CD4-positive, alpha-beta memory T cell (primary cell): ENCODE measurements at regions not wholly inside any gene's neighbourhood (a gene's known extent, or its start where the extent isn't known, plus 50 kb on each side); places are given as distances from the start of the nearest gene placed in this dataset.
A peak's percentile ranks its signal among the peaks of the same experiment; 100 is the strongest.

Experiments
- CTCF ChIA-PET: fragments of 350-600 bp; sonication (Branson Sonifier 250); formaldehyde crosslinking; loops from one replicate; lab custom pipeline; 2021; ENCODE audit warnings: inconsistent platforms; ENCODE audit not compliant: partially characterized antibody; lab: Charles Lee
- POLR2A ChIA-PET: fragments of 350-600 bp; sonication (Branson Sonifier 250); formaldehyde crosslinking; loops from one replicate; lab custom pipeline; 2021; ENCODE audit not compliant: partially characterized antibody; lab: Charles Lee
- DNase-seq, 5 donors: peaks; one replicate each; pipeline versions ENCODE4 v3.0.0 to v3.0.0-alpha.2; 2020 to 2022; ENCODE audit warnings: mixed read lengths in 1 of 5
- H3K27ac ChIP-seq: one replicate; pipeline ENCODE4 v1.7.0; 2013; ENCODE audit warnings: low read depth, low read length
- H3K27me3 ChIP-seq: 2 replicates; pipeline ENCODE4 v1.7.0; 2013; ENCODE audit warnings: mild to moderate bottlenecking, low read length, moderate library complexity; ENCODE audit not compliant: insufficient read depth
- H3K36me3 ChIP-seq: 2 replicates; pipeline ENCODE4 v1.7.0; 2013; ENCODE audit warnings: mild to moderate bottlenecking, low read length, moderate library complexity; ENCODE audit not compliant: insufficient read depth
- H3K4me1 ChIP-seq: 2 replicates; pipeline ENCODE4 v1.7.0; 2013; ENCODE audit warnings: mild to moderate bottlenecking, low read length, moderate library complexity; ENCODE audit not compliant: insufficient read depth
- H3K4me3 ChIP-seq, 2 donors: one replicate each; pipeline ENCODE4 v1.7.0; 2013; ENCODE audit warnings: low read length in 2 of 2, mild to moderate bottlenecking in 1 of 2
- H3K9me3 ChIP-seq, 2 donors: one replicate each; pipeline ENCODE4 v1.7.0; 2013; ENCODE audit warnings: low read length in 2 of 2, control low read depth in 1 of 2; ENCODE audit not compliant: control insufficient read depth in 1 of 2
- H3K27ac Mint-ChIP-seq, 7 donors: one replicate each; pipeline ENCODE4 v1.8.0; 2020 to 2021; ENCODE audit warnings: mixed read lengths in 7 of 7, mild to moderate bottlenecking in 6 of 7, inconsistent platforms in 3 of 7, moderate library complexity in 3 of 7
- H3K27me3 Mint-ChIP-seq, 2 donors: one replicate each; pipeline ENCODE4 v1.8.0; 2020 to 2021; ENCODE audit warnings: mixed read lengths in 2 of 2
- H3K36me3 Mint-ChIP-seq, 2 donors: one replicate each; pipeline ENCODE4 v1.8.0; 2020 to 2021; ENCODE audit warnings: mixed read lengths in 2 of 2, inconsistent platforms in 1 of 2, mild to moderate bottlenecking in 1 of 2
- H3K4me1 Mint-ChIP-seq, 4 donors: one replicate each; pipeline ENCODE4 v1.8.0; 2020 to 2021; ENCODE audit warnings: mixed read lengths in 4 of 4, mild to moderate bottlenecking in 1 of 4
- H3K4me3 Mint-ChIP-seq, 8 donors: one replicate each; pipeline ENCODE4 v1.8.0; 2020 to 2021; ENCODE audit warnings: mixed read lengths in 8 of 8, mild to moderate bottlenecking in 7 of 8, moderate library complexity in 6 of 8, inconsistent platforms in 3 of 8
- H3K9me3 Mint-ChIP-seq, 8 donors: one replicate each; pipeline ENCODE4 v1.8.0; 2020 to 2021; ENCODE audit warnings: mixed read lengths in 8 of 8, mild to moderate bottlenecking in 5 of 8, inconsistent platforms in 3 of 8, moderate library complexity in 1 of 8
- intact Hi-C: fragments of 100-400 bp; cut with micrococcal nuclease; formaldehyde crosslinking; loops from one replicate; pipeline ENCODE4 v1.15.1; 2023

- no peaks in the 10 kb centered on the region for H3K9me3 ChIP-seq
- Mint-ChIP-seq H3K9me3 (no peaks in the 10 kb centered on the region), H3K4me3 (peak overlapping the region in 4 of 8 donors; percentile 13 to 62 (median 50)), H3K36me3 (no peaks in the 10 kb centered on the region), H3K27me3 (peaks cover 3 to 6% of the 10 kb centered on the region in 2 donors), H3K4me1 (peaks cover 0 to 10% (median 4%) of the 10 kb centered on the region in 4 donors), H3K27ac (no peak overlapping the region)
- ChIA-PET POLR2A (no interaction called here), CTCF (interaction anchor here (0.8 to 5.3 kb wide), 23 partner anchors 9 to 1191 kb away, joined by 3 to 38 read pairs (median 4); no protein-coding TSS in a partner anchor)
- no peaks in the 10 kb centered on the region for H3K36me3 ChIP-seq
- no peak for DNase-seq
- H3K4me3 ChIP-seq, result no peak overlapping the region
- no peaks in the 10 kb centered on the region for H3K27me3 ChIP-seq
- intact Hi-C loops, result loop anchor here (2.0 kb wide), 1 partner anchor 926 kb away; no protein-coding TSS in a partner anchor
- no peak overlapping the region for H3K27ac ChIP-seq
- H3K4me1 ChIP-seq, result peaks cover 5% of the 10 kb centered on the region
These were observed 103.6 kb upstream of the VEPH1 start for GRCh38 chr3:157606852-157607197.

DNA sequence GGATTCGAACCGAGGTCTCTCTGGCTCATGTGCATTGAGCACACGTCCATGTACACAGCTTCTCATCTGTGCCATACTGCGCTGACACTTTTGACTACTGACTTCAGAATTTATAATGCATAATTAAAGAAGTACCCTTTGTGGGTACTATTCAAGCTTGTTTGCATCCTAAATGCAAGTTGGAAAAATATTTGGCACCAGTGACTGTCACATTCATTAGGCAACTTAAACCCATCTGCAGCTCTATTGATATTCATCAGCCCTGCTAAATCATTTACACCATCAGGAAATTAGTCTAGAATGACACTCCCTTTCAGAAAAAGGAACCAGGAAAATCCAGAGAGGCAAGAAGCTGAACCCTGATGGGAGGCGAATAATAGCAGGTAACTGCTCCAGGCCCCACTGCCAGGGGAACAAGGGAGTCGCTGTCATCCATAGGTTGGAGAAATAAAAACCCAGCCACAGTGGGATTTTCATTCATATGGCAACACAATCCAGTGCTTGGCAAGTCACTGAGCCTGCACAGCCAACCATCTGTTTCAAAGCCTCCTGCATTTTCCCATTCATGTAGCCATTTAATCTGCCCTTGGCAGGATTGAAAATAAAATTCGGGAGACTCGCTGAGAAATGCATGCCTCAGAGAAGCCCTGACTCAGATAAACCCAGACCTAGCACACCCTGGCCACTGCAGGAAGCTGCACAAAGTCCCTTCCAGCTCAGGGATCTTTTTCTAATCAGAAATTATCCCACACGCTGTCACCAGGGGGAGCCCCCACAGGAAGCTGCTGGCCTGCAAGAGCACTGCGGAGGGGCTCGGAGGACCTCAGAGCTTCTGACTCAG lies 103.0 kb upstream of the VEPH1 start:
- H3K27me3 Mint-ChIP-seq, result peaks cover 5 to 6% of the 10 kb centered on the region in 2 donors
- no peak overlapping the region for H3K27ac Mint-ChIP-seq
- H3K9me3 ChIP-seq, result no peaks in the 10 kb centered on the region
- H3K36me3 ChIP-seq, result no peaks in the 10 kb centered on the region
- no peak overlapping the region for H3K27ac ChIP-seq
- CTCF ChIA-PET, result interaction anchor here (0.6 to 5.3 kb wide), 26 partner anchors 8 to 1192 kb away, joined by 3 to 38 read pairs (median 4); no protein-coding TSS in a partner anchor
- H3K4me1 ChIP-seq, result peaks cover 5% of the 10 kb centered on the region
- H3K36me3 Mint-ChIP-seq, result no peaks in the 10 kb centered on the region
- no peaks in the 10 kb centered on the region for H3K9me3 Mint-ChIP-seq
- POLR2A ChIA-PET, result no interaction called here
- peak; percentile 25 to 46 (median 44) for DNase-seq
- H3K4me1 Mint-ChIP-seq, result peaks cover 0 to 9% (median 4%) of the 10 kb centered on the region in 4 donors
- no peaks in the 10 kb centered on the region for H3K27me3 ChIP-seq
- H3K4me3 ChIP-seq, result no peak overlapping the region
- H3K4me3 Mint-ChIP-seq, result peak overlapping the region in 4 of 8 donors; percentile 13 to 62 (median 50)
- intact Hi-C loops, result loop anchor here (2.0 kb wide), 1 partner anchor 927 kb away; no protein-coding TSS in a partner anchor

GRCh38 chr3:157605356-157605755 lies 102.1 kb upstream of the VEPH1 start:
- intact Hi-C loops, result no loop called here
- CTCF ChIA-PET, result interaction anchor here (0.7 to 5.3 kb wide), 15 partner anchors 10 to 1122 kb away, joined by 3 to 38 read pairs (median 4); no protein-coding TSS in a partner anchor
- Mint-ChIP-seq H3K4me1 (peaks cover 0 to 9% (median 4%) of the 10 kb centered on the region in 4 donors), H3K36me3 (no peaks in the 10 kb centered on the region), H3K9me3 (no peaks in the 10 kb centered on the region), H3K27ac (no peak overlapping the region), H3K27me3 (peaks cover 5 to 6% of the 10 kb centered on the region in 2 donors), H3K4me3 (no peak overlapping the region)
- Histone ChIP-seq H3K4me1 (peaks cover 5% of the 10 kb centered on the region), H3K27me3 (no peaks in the 10 kb centered on the region), H3K4me3 (no peak overlapping the region), H3K9me3 (no peaks in the 10 kb centered on the region), H3K36me3 (no peaks in the 10 kb centered on the region), H3K27ac (no peak overlapping the region)
- DNase-seq, result no peak
- POLR2A ChIA-PET, result no interaction called here

DNA sequence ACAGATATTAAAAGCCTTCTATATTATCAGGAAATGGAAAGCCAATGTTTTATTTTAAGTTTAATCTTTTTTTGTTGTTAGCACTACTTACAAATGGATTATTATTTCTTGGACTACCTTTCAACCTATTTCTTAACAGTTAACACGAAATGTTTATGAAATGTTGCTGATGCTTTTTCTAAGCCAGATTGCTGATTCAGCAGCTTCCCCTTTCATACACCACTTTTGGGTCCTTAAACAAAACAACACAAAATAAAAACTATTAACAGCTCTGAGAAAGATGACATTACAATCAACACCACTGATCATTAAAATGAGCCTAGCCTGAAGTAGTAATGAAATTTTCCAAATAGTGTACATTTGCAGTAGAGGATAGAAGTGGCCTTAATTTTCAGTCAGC lies 99.2 kb upstream of the VEPH1 start:
- H3K4me1 Mint-ChIP-seq, result peaks cover 0 to 9% (median under 1%) of the 10 kb centered on the region in 4 donors
- POLR2A ChIA-PET, result no interaction called here
- peaks cover 6% of the 10 kb centered on the region in 2 donors for H3K27me3 Mint-ChIP-seq
- H3K9me3 Mint-ChIP-seq, result no peaks in the 10 kb centered on the region
- intact Hi-C loops, result no loop called here
- H3K4me3 ChIP-seq, result no peak overlapping the region
- H3K36me3 Mint-ChIP-seq, result no peaks in the 10 kb centered on the region
- no peak overlapping the region for H3K27ac ChIP-seq
- H3K4me1 ChIP-seq, result peaks cover 5% of the 10 kb centered on the region
- no peak overlapping the region for H3K27ac Mint-ChIP-seq
- CTCF ChIA-PET, result interaction anchor here (1.5 kb wide), 1 partner anchor 15 kb away, joined by 3 read pairs; no protein-coding TSS in a partner anchor
- no peak for DNase-seq
- no peaks in the 10 kb centered on the region for H3K27me3 ChIP-seq
- no peaks in the 10 kb centered on the region for H3K36me3 ChIP-seq
- H3K9me3 ChIP-seq, result no peaks in the 10 kb centered on the region
- H3K4me3 Mint-ChIP-seq, result no peak overlapping the region

GRCh38 chr3:157595259-157595658 lies 92.0 kb upstream of the VEPH1 start:
- H3K27ac Mint-ChIP-seq, result no peak overlapping the region
- no peak overlapping the region for H3K4me3 Mint-ChIP-seq

DNA sequence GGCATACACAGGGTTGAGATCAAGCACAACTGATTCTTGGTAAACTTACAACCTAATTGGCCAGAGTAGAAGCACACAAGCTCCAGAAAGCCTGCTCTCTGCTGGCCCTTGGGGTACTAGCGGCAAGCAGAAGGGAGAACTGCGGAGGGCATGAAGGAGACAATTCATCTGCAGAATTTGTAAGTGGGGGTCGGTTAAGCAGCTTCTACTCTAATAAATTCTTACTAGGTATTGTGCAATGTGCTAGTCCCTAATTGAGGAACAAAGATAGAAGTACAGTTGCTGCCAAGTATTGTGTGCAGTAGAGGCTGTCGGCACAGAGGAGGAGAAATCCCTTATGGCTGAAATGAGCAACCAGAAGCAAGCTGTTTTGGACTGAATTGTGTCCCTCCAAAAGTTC lies 91.2 kb upstream of the VEPH1 start:
- no peak overlapping the region for H3K4me3 ChIP-seq
- ChIA-PET POLR2A (no interaction called here), CTCF (interaction anchor here (1.5 to 2.5 kb wide), 3 partner anchors 10 to 21 kb away, joined by 4 to 13 read pairs (median 4); no protein-coding TSS in a partner anchor)
- no peaks in the 10 kb centered on the region for H3K9me3 ChIP-seq
- no peaks in the 10 kb centered on the region for H3K36me3 ChIP-seq
- no peaks in the 10 kb centered on the region for H3K4me1 Mint-ChIP-seq
- peaks cover 5 to 13% of the 10 kb centered on the region in 2 donors for H3K27me3 Mint-ChIP-seq
- DNase-seq, result no peak
- H3K4me1 ChIP-seq, result no peaks in the 10 kb centered on the region
- H3K9me3 Mint-ChIP-seq, result no peaks in the 10 kb centered on the region
- intact Hi-C loops, result no loop called here
- H3K27ac Mint-ChIP-seq, result no peak overlapping the region
- H3K36me3 Mint-ChIP-seq, result no peaks in the 10 kb centered on the region
- H3K27me3 ChIP-seq, result no peaks in the 10 kb centered on the region
- no peak overlapping the region for H3K27ac ChIP-seq
- no peak overlapping the region for H3K4me3 Mint-ChIP-seq

More at GRCh38 chr3:157595259-157595658, 92.0 kb upstream of the VEPH1 start:
- intact Hi-C loops, result no loop called here
- CTCF ChIA-PET, result interaction anchor here (0.8 to 2.0 kb wide), 3 partner anchors 9 to 12 kb away, joined by 3 to 12 read pairs (median 4); no protein-coding TSS in a partner anchor
- POLR2A ChIA-PET, result no interaction called here
- Mint-ChIP-seq H3K36me3 (no peaks in the 10 kb centered on the region), H3K27me3 (peaks cover 5 to 13% of the 10 kb centered on the region in 2 donors), H3K9me3 (no peaks in the 10 kb centered on the region), H3K4me1 (no peaks in the 10 kb centered on the region)
- Histone ChIP-seq H3K4me1 (no peaks in the 10 kb centered on the region), H3K27me3 (no peaks in the 10 kb centered on the region), H3K9me3 (no peaks in the 10 kb centered on the region), H3K27ac (no peak overlapping the region), H3K4me3 (no peak overlapping the region), H3K36me3 (no peaks in the 10 kb centered on the region)
- DNase-seq, result no peak

DNA sequence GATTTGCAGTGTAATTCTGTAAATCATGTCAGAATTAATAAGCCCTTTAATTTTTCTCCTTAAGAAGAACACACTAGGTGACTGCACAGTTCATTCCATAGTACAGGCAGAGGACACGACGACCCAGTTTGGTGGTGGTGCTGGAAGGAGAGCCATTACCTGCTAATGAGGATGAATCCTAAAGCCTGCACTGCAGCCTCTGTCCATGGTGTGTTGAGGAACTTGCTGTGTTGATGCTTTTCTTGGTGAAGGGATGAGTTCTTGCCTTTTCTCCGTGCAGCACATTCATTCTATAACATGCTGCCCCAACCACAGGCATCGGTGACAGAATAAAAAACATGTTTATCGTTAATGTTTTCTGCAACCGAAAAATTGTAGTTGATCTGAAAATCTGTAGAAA lies 89.6 kb upstream of the VEPH1 start:
- H3K27ac ChIP-seq, result no peak overlapping the region
- no peaks in the 10 kb centered on the region for H3K9me3 ChIP-seq
- H3K4me1 ChIP-seq, result no peaks in the 10 kb centered on the region
- no peaks in the 10 kb centered on the region for H3K36me3 ChIP-seq
- no peak for DNase-seq
- Mint-ChIP-seq H3K27ac (no peak overlapping the region), H3K9me3 (no peaks in the 10 kb centered on the region), H3K27me3 (peaks cover 4 to 13% of the 10 kb centered on the region in 2 donors), H3K36me3 (no peaks in the 10 kb centered on the region), H3K4me3 (no peak overlapping the region), H3K4me1 (no peaks in the 10 kb centered on the region)
- H3K27me3 ChIP-seq, result no peaks in the 10 kb centered on the region
- CTCF ChIA-PET, result interaction anchor here (2.5 kb wide), 1 partner anchor 15 kb away, joined by 13 read pairs; no protein-coding TSS in a partner anchor
- intact Hi-C loops, result no loop called here
- POLR2A ChIA-PET, result no interaction called here
- no peak overlapping the region for H3K4me3 ChIP-seq
